ENCODE measurements at regions not wholly inside any gene's neighbourhood (a gene's known extent, or its start where the extent isn't known, plus 50 kb on each side); places are given as distances from the start of the nearest gene placed in this dataset.
"Not testable (repeated sequence)": the region's sequence is repeated elsewhere in the genome, so short reads cannot be mapped to it uniquely, and the experiment has no call there.

DNA sequence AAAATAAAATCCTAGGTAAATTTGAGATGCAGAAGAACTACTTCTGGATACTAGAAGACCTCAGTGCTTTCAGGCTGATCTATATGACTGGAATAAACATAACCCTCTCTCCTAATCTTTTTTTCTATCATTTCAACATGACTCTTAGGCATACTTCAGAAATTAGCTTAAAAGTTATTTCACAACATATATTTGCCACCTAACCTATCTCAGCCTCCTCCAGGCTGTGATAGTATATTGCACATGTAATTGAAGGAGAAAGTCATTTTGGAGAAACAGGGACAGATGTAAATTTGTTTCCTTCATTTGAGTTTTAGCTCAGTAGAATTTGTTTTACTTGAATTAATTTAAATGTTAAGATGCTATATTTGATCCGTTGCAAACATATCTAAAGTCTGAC, 1932.3 kb upstream of the CDH6 start:
- no peak for DNase-seq (ENCODE audit: low spot score)

DNA sequence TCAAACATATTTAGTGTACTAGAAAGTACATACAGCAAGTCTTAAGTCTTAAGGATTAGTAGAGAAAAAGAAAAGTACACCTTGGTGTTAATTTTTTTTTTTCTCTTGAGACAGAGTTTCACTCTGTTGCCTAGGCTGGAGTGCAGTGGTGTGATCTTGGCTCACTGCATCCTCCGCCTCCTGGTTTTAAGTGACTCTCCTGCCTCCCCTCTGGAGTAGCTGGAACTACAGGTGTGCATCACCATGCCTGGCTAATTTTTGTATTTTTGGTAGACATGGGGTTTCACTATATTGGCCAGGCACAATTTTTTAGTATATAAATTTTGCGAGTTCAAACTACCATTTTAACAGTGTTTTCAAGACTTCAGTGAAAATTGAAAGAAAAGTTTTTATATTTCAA, 1941.1 kb upstream of the CDH6 start:
- DNase-seq (ENCODE audit: low spot score): no peak

DNA sequence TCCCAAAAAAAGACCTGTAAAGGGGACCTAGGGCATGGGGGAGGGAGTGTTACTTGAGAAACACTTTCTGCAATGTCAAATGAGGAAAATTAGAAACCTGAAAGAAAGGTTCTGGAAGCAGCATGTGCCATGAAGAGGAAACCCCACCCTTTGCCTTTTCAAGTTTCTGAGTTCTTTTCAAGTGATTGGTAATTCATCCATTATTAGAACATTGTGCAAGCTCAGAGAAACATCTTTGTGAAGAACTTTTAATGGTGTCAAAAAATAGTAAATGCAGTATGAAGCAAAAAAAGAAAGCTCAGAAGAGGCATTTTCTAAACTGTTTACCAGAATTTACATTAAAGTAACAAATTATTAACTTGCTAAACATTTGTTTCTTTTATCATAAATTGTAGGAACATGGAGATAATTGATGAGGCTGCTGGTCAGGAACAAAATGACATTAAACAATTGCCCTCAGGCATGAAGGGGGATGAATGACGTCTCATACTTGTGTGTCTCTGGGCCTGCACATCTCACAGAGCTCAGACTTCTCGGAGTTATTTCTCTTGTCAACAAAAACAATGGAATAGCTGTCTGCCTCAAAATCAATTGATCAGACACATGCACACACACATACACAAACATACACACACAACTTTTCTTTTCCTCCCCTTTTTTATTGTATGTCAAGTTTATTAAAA, 1946.0 kb upstream of the CDH6 start:
- DNase-seq (ENCODE audit: low spot score): no peak

DNA sequence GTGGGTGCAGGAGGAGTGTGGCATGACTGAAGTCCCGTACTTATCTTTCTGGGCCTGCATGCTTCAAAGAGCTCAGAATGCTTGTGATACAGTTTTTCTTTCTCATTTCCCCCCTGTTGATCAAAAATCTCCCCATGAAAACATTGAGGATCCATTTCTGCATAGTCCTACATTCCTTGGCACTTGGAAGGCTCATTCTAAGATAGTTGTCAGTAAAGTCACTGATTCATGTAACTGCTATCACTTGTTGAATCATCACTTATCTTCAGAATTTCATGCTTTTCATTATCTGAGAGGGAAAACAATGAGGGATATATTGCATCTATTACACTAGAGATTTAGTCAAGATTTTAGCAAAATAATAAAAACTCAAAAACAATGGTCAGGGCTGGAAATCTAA, 1953.1 kb upstream of the CDH6 start:
- no peak for DNase-seq (ENCODE audit: low spot score)

DNA sequence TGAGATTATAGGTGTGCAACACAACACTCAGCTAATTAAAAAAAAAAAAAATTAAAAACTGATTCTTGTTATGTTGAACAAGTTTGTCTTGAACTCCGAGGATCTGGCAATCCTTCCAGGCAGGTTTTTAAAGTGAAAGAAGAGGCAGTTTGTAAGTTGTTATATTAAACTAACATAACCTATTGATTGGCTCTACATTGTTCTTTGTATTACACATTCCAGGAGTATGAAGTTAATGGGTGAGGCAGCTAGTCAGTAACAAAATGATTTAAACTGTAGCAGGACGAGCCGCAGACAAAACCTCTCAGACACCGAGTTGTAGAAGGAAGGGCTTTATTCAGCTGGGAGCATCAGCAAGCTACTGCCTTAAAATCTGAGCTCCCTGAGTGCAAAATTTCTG, 1953.9 kb upstream of the CDH6 start:
- DNase-seq (ENCODE audit: low spot score): no peak

DNA sequence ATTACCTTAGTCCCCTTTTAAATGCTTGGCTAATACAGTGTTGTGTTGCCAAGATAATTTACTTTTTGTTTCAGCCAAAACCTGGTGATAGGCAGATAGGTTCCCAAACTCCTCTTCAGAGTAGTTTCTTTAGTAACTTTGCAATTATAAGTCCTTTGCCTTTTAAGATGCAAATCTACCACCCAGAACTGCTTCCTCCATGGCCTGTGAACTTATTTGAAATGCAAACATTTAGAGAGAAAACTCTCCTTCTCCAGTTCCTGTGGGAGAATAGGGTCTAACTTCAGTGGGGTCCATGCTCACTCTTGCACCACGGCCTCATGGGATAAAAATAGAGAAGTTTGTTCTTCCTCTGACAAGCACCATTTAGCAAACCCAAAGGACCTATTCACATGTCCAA, 1955.4 kb upstream of the CDH6 start:
- no peak for DNase-seq (ENCODE audit: low spot score)

DNA sequence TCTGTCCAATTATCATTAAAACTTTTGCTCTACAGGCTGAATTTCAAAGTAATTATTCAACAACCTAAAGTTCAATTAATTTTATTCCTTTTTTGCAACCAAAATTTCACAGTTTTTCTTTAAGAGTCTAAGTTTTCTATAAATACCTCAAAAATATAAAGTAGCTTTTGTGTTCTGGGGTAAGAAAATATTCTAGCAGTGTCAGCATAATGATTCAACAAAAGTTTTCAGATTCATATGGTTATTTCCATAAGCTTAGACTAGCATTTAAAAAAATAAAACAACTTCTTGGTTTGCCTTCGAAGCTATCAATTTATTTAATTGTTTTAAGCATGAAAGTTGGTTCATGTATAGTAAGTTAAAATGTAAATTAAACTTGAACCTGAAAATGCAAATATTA, 1962.3 kb upstream of the CDH6 start:
- DNase-seq (ENCODE audit: low spot score): no peak

DNA sequence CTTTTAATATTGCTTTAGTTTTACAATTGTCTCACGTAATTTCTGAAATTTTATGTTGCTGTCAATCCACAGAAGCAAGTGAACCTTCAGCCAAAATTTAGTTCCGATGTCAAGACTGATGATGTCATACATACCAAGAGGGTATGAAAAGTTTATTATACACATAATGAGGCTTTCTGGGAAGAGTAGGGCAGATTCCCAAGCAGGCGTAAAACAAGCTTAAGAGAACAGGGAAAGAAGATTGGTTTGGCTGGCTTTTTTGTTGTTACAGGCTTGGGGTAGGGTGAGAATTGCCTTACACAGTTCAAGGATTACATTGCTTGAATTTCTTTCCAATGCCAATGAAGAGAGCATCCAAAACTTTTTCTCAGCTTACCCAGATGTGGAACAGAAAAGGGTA, 1962.9 kb upstream of the CDH6 start:
- DNase-seq (ENCODE audit: low spot score): no peak

DNA sequence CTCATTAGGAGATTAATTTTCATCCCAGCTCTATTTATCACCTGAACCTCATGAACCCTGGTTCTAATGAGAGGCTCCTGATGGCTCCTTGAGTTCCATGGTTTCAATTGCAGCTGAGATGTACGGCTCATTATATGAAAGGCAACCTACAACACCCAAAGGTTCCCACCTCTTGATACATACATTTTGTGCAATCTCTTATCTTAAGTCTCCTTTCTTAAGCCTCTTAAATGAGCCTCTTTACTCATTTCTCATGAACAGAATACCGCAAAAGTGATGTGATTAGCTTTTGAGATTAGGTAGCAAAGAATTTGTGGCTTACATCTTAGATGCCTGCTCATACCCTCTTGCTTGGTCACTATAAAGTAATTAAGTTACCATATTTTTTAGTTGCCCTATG, 1964.0 kb upstream of the CDH6 start:
- no peak for DNase-seq (ENCODE audit: low spot score)

DNA sequence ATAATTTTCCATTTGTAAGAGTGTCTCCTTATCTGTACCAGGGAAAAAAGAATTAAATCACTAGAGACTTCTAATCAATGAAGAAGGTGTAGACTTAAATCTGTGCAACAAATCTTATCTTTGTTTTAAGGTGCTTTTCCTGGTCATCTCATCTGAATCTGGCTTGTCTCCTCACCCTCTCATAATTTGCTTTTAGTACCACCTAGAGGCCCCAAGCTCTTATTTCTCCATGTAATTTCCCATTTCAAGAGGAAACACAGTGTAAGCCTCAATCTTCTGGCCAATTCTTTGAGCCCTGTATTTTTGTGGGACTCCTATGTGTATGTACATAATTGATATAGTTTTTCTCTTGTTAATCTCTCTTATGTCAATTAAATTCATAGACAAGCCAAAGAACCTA, 1975.3 kb upstream of the CDH6 start:
- no peak for DNase-seq (ENCODE audit: low spot score)

DNA sequence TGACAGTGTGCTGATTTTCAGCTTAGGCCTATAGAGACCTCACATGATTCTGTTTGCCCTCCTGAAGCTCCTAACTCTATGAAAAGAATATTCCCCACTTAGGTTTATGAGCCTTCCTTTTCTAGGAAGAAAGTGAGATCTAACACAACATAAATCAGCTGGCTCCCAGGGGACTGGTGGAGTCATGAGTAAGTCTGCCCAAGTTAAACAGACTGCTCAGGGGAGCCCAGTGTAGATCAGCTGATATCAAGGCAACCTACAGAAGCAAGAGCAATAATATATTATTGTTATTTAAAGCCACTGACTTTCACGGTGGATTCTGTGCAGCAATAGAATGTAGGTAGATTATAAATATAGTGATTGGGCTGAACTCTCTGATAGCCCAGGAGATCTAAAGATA, 1978.6 kb upstream of the CDH6 start:
- no peak for DNase-seq (ENCODE audit: low spot score)

DNA sequence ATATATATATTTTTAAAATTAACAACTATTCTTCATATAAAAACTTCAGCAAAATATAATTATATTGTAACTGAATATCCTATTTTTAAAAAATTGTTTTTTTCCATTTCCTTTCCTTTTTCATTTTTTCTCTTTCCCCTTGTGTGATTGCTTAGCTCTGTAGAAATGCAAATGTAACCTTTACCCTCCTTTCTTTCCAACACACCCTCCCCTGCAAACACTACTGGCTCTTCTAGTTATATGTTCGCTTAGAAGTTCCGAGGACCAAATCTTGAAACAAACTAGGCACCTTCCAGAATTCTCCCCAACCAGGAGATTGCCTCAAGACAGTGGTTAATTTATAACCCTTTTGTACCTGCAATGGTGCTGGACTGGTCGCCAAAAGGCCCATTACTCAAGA, 1980.0 kb upstream of the CDH6 start:
- DNase-seq (ENCODE audit: low spot score): no peak

DNA sequence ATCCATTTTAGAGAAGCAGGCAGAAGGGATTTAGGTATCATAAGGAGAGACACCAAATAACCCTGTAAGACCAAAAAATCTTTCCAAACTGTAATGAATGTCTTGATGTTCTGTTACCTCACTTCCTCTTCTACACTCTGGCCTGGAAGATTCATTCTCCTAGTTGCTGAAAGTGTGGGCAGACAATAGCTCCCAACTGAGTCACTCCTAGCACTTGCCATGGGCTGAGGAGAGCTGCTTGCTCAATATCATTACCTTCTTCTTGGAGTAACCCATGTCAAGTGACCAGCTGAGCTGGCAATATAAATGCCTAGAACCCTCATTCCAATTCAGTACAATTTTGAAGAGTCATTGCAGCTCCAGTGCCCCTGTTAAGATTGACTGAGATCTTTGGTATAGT, 1985.5 kb upstream of the CDH6 start:
- no peak for DNase-seq (ENCODE audit: low spot score)

DNA sequence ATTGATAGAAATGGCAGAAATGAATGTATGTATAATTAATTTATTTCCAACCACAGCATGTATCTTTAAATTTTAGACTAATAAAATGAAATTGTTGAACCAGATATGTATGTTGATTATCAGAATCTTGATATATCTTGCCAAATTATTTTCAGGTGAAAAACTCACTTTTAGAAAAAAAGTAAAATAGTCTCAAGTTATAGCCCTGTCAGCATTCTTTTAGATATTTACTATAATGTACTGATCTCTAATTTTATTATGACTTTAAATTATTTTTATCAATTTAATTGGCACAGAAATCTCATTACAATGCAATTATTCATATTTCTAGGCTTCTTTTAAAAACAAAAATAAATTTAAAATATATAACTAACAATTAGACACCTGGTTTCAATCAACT, 1990.4 kb upstream of the CDH6 start:
- no peak for DNase-seq (ENCODE audit: low spot score)

DNA sequence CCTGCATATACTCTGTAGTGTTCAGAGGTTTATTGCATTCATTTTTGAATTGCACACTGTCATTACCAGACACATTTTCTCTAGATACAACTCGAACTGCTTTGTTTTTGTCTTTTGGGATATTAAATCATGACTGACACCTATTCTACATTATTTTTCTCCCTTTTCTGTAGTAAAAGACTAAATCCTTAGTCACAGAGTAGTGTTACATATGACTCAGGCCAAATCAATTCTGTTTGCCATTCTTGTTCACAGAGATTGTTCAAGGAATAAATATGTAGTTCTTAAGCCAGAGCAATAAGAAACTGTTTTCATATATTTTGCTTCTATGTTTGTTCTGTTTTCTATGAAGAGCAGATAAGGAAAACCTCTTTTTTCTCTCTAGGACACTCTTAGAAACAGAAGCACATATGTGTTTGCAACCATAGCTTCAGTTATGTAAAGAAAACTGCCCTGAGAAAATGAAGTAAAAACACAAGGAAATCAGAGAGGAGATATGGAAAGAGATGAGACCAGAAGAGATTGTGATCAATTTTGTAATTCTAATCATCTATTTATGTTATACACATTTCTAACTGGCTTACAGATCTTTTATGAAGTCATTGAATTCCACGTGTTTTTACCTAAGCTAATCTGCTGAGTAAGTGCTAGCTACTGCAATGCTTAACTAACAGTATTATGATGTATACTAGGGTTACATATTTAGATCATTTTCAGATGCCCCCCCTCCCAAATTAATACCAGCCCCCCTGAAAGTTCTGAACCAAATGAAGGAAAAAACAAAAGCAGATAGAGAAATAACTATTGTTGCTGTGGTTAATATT, 1995.6 kb upstream of the CDH6 start:
- no peak for DNase-seq (ENCODE audit: low spot score)

DNA sequence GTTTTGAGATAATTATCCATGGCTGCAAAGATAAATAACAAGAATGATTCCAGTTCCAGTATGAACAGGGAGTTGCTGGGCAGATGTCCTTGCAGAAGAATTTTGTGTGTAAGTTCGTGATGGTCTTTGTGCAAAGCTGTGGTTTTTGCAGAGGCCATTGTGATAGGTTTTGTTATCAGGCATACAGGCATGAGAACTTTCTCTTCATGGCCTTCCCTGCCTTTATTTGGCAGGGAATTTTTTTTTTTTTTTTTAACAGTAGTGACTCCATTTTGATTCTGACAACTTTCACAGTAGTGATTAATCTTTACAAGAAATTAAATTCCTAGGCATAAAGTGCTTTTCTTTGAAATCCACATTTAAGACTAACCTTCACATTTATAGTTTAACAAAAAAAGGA, 1999.5 kb upstream of the CDH6 start:
- DNase-seq (ENCODE audit: low spot score): no peak

DNA sequence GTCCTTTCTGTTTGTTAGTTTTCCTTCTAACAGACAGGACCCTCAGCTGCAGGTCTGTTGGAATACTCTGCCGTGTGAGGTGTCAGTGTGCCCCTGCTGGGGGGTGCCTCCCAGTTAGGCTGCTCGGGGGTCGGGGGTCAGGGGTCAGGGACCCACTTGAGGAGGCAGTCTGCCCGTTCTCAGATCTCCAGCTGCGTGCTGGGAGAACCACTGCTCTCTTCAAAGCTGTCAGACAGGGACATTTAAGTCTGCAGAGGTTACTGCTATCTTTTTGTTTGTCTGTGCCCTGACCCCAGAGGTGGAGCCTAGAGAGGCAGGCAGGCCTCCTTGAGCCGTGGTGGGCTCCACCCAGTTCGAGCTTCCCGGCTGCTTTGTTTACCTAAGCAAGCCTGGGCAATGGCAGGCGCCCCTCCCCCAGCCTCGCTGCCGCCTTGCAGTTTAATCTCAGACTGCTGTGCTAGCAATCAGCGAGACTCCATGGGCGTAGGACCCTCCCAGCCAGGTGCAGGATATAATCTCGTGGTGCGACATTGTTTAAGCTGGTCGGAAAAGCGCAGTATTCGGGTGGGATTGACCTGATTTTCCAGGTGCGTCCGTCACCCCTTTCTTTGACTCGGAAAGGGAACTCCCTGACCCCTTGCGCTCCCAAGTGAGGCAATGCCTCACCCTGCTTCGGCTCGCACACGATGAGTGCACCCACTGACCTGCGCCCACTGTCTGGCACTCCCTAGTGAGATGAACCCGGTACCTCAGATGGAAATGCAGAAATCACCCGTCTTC, 2002.0 kb upstream of the CDH6 start:
- not testable (repeated sequence) for DNase-seq (ENCODE audit: low spot score)

DNA sequence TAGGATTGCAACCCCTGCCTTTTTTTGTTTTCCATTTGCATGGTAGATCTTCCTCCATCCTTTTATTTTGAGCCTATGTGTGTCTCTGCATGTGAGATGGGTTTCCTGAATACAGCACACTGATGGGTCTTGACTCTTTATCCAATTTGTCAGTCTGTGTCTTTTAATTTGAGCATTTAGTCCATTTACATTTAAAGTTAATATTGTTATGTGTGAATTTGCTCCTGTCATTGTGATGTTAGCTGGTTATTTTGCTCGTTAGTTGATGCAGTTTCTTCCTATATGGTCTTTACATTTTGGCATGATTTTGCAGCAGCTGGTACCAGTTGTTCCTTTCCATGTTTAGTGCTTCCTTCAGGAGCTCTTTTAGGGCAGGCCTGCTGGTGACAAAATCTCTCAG, 2003.1 kb upstream of the CDH6 start:
- not testable (repeated sequence) for DNase-seq (ENCODE audit: low spot score)

DNA sequence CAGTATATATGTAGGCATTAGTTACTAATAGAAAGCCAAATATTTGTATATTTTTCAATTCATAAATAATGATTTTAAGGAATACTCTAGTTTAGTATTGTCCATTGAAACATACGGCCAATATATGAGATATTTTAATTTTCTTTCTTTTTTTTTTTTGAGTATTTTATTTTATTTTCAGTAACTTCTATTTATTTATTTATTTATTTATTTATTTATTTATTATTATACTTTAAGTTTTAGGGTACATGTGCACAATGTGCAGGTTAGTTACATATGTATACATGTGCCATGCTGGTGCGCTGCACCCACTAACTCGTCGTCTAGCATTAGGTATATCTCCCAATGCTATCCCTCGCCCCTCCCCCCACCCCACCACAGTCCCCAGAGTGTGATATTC, 2007.1 kb upstream of the CDH6 start:
- DNase-seq (ENCODE audit: low spot score): not testable (repeated sequence)

DNA sequence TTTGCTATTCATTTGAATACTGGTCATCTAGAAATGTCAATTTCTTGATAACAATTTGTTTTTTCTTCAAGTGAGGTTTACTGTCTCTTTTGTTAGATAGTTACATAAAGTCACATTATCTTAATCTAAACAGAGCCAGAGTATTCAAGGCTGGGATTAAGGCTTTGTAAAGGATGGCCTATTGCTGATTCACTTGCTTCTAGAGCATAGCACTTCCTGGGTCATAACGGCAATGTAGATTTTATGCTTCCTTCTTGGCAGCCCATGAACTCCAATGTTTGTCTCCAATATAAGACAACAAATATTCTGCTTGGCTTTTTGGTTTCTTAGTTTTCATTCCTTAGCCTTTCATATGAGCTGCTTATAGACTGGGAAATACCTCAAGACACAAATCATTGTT, 2007.9 kb upstream of the CDH6 start:
- DNase-seq (ENCODE audit: low spot score): no peak

DNA sequence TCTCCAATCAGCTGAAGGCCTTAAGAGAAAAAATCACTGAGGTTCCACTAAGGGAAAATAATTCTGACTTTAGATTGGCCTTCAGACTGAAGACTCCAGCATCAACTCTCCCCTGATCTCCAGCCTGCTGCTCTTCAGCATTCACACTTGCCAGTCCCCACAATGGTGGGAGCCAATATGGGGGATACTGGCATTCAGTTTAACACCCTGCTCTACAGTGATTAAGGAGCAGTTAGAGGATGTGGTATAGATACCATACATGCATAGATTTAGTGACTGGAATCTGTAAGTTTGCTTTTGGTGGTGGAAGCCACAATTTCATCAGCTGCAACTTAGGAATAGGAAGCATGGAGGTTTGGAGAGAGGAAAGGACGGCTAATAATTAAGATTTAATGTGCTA, 2017.7 kb upstream of the CDH6 start:
- no peak for DNase-seq (ENCODE audit: low spot score)

DNA sequence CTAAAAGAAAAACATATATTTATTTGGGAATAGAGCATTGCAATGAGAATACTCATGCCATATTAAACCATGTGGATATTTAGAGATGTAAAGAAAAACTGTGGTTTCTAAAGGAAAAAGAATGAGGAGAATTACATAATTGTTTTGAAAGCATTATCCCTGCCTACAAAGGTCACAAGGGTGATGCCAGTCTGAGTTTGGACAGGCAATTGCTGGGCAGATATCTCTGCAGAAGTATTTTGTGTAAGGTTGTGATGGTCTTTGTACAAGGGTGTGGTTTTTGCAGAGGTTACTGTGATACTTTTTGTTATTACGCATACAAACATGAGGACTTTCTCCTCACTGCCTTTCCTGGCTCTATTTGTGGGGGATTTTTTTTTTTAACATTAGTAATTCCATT, 2022.9 kb upstream of the CDH6 start:
- no peak for DNase-seq (ENCODE audit: low spot score)

DNA sequence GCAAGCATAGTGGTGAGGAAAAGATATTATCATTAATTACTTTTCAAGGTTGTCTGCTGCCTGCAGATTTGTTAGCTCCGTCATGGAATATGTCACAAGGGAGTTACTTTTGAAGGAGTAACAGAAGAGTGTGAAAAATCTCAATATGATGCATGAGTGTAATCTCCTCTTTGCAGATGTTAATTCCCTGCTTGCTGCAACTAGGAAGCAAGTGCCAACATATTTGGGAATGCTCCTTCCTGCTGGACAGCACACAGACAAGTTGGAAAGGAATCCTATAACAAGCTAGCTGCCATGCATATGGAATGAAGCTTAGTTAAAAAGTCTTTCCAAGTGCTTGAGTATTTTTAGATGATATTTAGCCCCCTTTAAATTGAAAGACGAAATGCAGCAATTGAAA, 2023.6 kb upstream of the CDH6 start:
- no peak for DNase-seq (ENCODE audit: low spot score)
